GM23248 (cell line): ENCODE measurements at regions not wholly inside any gene's neighbourhood (a gene's known extent, or its start where the extent isn't known, plus 50 kb on each side); places are given as distances from the start of the nearest gene placed in this dataset.

Experiments
- EZH2 ChIP-seq: fragments of 200-600 bp; sonication (generic); IDR thresholded peaks from 2 replicates; pipeline ENCODE4 v1.6.1; 2018; ENCODE audit warnings: antibody characterized with exemption, mild to moderate bottlenecking; ENCODE audit not compliant: insufficient read depth, poor library complexity, severe bottlenecking
- EZH2phosphoT487 ChIP-seq: fragments of 200-600 bp; sonication (generic); IDR thresholded peaks from 2 replicates; pipeline ENCODE4 v1.6.1; 2018; ENCODE audit warnings: antibody characterized with exemption, moderate library complexity, mild to moderate bottlenecking, low read depth; ENCODE audit not compliant: insufficient read depth

DNA sequence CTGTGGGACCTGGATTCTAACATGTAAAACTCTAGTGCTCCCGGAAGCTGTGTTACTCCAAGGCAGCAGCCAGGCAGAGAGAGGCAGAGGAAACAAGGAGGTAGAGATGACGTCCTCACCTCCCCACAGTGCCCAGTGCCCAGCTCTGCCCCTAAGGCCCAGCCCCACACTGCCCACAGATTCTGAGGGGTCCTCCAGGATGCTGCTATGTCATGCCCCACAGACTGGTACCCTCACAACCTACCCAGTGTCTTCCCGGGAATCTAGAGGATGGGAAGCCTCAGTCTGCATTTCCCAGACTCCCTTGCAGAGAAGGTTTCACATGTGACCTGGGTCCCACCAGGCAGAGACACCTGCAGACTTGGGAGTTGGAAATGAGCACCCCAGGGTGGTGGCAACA, 75.9 kb upstream of the PCSK6 start:
- TF ChIP-seq EZH2 = no peak
- TF ChIP-seq EZH2phosphoT487 = no peak
